Liver (tissue), 8 donors: ENCODE measurements at regions not wholly inside any gene's neighbourhood (a gene's known extent, or its start where the extent isn't known, plus 50 kb on each side); places are given as distances from the start of the nearest gene placed in this dataset.

ENCODE experiments used
- DNase-seq: peaks from one replicate; pipeline ENCODE4 v3.0.0-alpha.2; 2017; ENCODE audit warnings: low spot score
- H3K27ac ChIP-seq, 2 donors: one replicate each; pipeline ENCODE4 v1.7.0; 2013; ENCODE audit warnings: inconsistent platforms in 2 of 2, low read length in 2 of 2, control low read depth in 1 of 2, low read depth in 1 of 2, mild to moderate bottlenecking in 1 of 2
- H3K27me3 ChIP-seq, 4 donors: one replicate each; pipeline versions ENCODE4 v1.6.1 to v1.7.0; 2013; ENCODE audit warnings: low read length in 3 of 4, inconsistent platforms in 1 of 4, mild to moderate bottlenecking in 1 of 4, moderate library complexity in 1 of 4; ENCODE audit not compliant: control insufficient read depth in 4 of 4, insufficient read depth in 4 of 4
- H3K36me3 ChIP-seq, 4 donors: one replicate each; pipeline versions ENCODE4 v1.6.1 to v1.7.0; 2013; ENCODE audit warnings: low read length in 3 of 4, mild to moderate bottlenecking in 3 of 4, low read depth in 1 of 4, moderate library complexity in 1 of 4; ENCODE audit not compliant: control insufficient read depth in 4 of 4, insufficient read depth in 3 of 4
- H3K4me1 ChIP-seq, 4 donors: one replicate each; pipeline versions ENCODE4 v1.6.1 to v1.7.0; 2013; ENCODE audit warnings: low read length in 3 of 4, mild to moderate bottlenecking in 3 of 4, moderate library complexity in 1 of 4; ENCODE audit not compliant: control insufficient read depth in 4 of 4, insufficient read depth in 4 of 4
- H3K4me3 ChIP-seq, 3 donors: one replicate each; pipeline versions ENCODE4 v1.6.1 to v1.7.0; 2013; ENCODE audit warnings: low read length in 3 of 3, control low read depth in 1 of 3, low read depth in 1 of 3, mild to moderate bottlenecking in 1 of 3
- H3K9ac ChIP-seq, 2 donors: one replicate each; pipeline ENCODE4 v1.7.0; 2013; ENCODE audit warnings: low read length in 2 of 2, mild to moderate bottlenecking in 2 of 2, moderate library complexity in 2 of 2, control low read depth in 1 of 2, low read depth in 1 of 2
- H3K9me3 ChIP-seq, 4 donors: one replicate each; pipeline versions ENCODE4 v1.6.1 to v1.7.0; 2013; ENCODE audit warnings: low read length in 3 of 4; ENCODE audit not compliant: control insufficient read depth in 4 of 4
- ATF3 ChIP-seq: IDR thresholded peaks from 2 replicates; pipeline ENCODE4 v1.6.1; 2016; ENCODE audit warnings: antibody characterized with exemption
- CTCF ChIP-seq: fragments of 150-350 bp; IDR thresholded peaks from 2 replicates; pipeline ENCODE4 v1.5.1; 2017; ENCODE audit warnings: improper control_type of control experiment, low read depth, low read length; ENCODE audit not compliant: missing input control
- EGR1 ChIP-seq, 2 donors: IDR thresholded peaks; 2 replicates each; pipeline ENCODE4 v1.6.1; 2016 to 2018; ENCODE audit warnings: antibody characterized with exemption in 2 of 2, low read depth in 2 of 2
- FOXA1 ChIP-seq: IDR thresholded peaks from 2 replicates; pipeline ENCODE4 v1.6.1; 2016; ENCODE audit warnings: antibody characterized with exemption
- FOXA2 ChIP-seq: IDR thresholded peaks from 2 replicates; pipeline ENCODE4 v1.6.1; 2016; ENCODE audit warnings: antibody characterized with exemption
- GABPA ChIP-seq, 2 donors: IDR thresholded peaks in 1 of 2; conservative IDR thresholded peaks in 1 of 2; 2 replicates each; pipeline ENCODE4 v1.6.1; 2016; ENCODE audit warnings: antibody characterized with exemption in 2 of 2, mild to moderate bottlenecking in 1 of 2, moderate library complexity in 1 of 2
- HNF4A ChIP-seq, 2 donors: conservative IDR thresholded peaks; 2 replicates each; pipeline ENCODE4 v1.6.1; 2016; ENCODE audit warnings: antibody characterized with exemption in 2 of 2, mild to moderate bottlenecking in 2 of 2
- HNF4G ChIP-seq: IDR thresholded peaks from 2 replicates; pipeline ENCODE4 v1.6.1; 2016; ENCODE audit warnings: antibody characterized with exemption
- JUND ChIP-seq, 2 donors: IDR thresholded peaks; 2 replicates each; pipeline ENCODE4 v1.6.1; 2016; ENCODE audit warnings: antibody characterized with exemption in 2 of 2
- MAX ChIP-seq: IDR thresholded peaks from 2 replicates; pipeline ENCODE4 v1.6.1; 2016; ENCODE audit warnings: antibody characterized with exemption
- NR2F2 ChIP-seq: IDR thresholded peaks from 2 replicates; pipeline ENCODE4 v1.6.1; 2016; ENCODE audit warnings: antibody characterized with exemption
- RAD21 ChIP-seq, 2 donors: IDR thresholded peaks; 2 replicates each; pipeline ENCODE4 v1.6.1; 2016; ENCODE audit warnings: antibody characterized with exemption in 2 of 2, mild to moderate bottlenecking in 2 of 2
- REST ChIP-seq: IDR thresholded peaks from 2 replicates; pipeline ENCODE4 v1.6.1; 2016; ENCODE audit warnings: antibody characterized with exemption, mild to moderate bottlenecking
- RXRA ChIP-seq, 2 donors: IDR thresholded peaks; 2 replicates each; pipeline ENCODE4 v1.6.1; 2017 to 2018; ENCODE audit warnings: antibody characterized with exemption in 2 of 2, mild to moderate bottlenecking in 1 of 2
- SP1 ChIP-seq: IDR thresholded peaks from 2 replicates; pipeline ENCODE4 v1.6.1; 2018; ENCODE audit warnings: antibody characterized with exemption, mild to moderate bottlenecking
- TAF1 ChIP-seq: conservative IDR thresholded peaks from 2 replicates; pipeline ENCODE4 v1.6.1; 2016; ENCODE audit warnings: antibody characterized with exemption, mild to moderate bottlenecking
- YY1 ChIP-seq: IDR thresholded peaks from 2 replicates; pipeline ENCODE4 v1.6.1; 2016; ENCODE audit warnings: antibody characterized with exemption, mild to moderate bottlenecking
- ZBTB33 ChIP-seq: IDR thresholded peaks from 2 replicates; pipeline ENCODE4 v1.6.1; 2016; ENCODE audit warnings: antibody characterized with exemption
- WGBS: extraction: QIAGEN DNeasy Blood & Tissue Kit; methylation state at CpG from one replicate; pipeline ENCODE4 v1.1.7; 2013; 5-methylcytosine and 5-hydroxymethylcytosine counted together
- donor health status: healthy.
- donor health status: healthy.
- donor health status: healthy.
- donor health status: healthy.
- donor health status: healthy.

GRCh38 chr11:13784855-13785254, 116.4 kb downstream of the FAR1 start:
- WGBS = 77% methylated on average over 5 of the region's 5 CpGs
- Histone ChIP-seq H3K27me3 (no peaks in the 10 kb centered on the region), H3K4me1 (no peaks in the 10 kb centered on the region), H3K4me3 (no peak overlapping the region), H3K9ac (no peak overlapping the region), H3K9me3 (peaks cover 0 to 1% (median 0%) of the 10 kb centered on the region in 4 donors), H3K36me3 (no peaks in the 10 kb centered on the region), H3K27ac (no peak overlapping the region)
- DNase-seq = no peak
- TF ChIP-seq SP1 (no peak), HNF4G (no peak), REST (no peak), YY1 (no peak), EGR1 (IDR thresholded peaks at IDR 0.05; ENCODE audit: low read depth in 2 of 2) (no peak), TAF1 (no peak), GABPA (IDR thresholded peaks at IDR 0.05 in 1 of 2, conservative IDR thresholded peaks at IDR 0.05 in 1 of 2) (no peak), FOXA2 (no peak), RXRA (IDR thresholded peaks at IDR 0.05) (no peak), JUND (IDR thresholded peaks at IDR 0.05) (no peak), ATF3 (no peak), ZBTB33 (no peak), HNF4A (conservative IDR thresholded peaks at IDR 0.05) (no peak), FOXA1 (no peak), NR2F2 (no peak), MAX (no peak), RAD21 (IDR thresholded peaks at IDR 0.05) (no peak), CTCF (no peak)
